NB4 (cell line): ENCODE measurements at regions not wholly inside any gene's neighbourhood (a gene's known extent, or its start where the extent isn't known, plus 50 kb on each side); places are given as distances from the start of the nearest gene placed in this dataset.

Experiments
- DNase-seq: peaks from one replicate; pipeline ENCODE4 v3.0.0; 2010; ENCODE audit warnings: low read depth
- H3K4me3 ChIP-seq: one replicate; pipeline ENCODE4 v1.5.1; 2011; ENCODE audit warnings: mild to moderate bottlenecking, low read depth, low read length, moderate library complexity
- CTCF ChIP-seq: IDR thresholded peaks from one replicate; pipeline ENCODE4 v1.5.1; 2012; ENCODE audit warnings: low read depth, low read length
- MAX ChIP-seq: IDR thresholded peaks from 2 replicates; pipeline ENCODE4 v1.6.1; 2011; ENCODE audit warnings: low read depth, low read length
- MYC ChIP-seq: IDR thresholded peaks from 2 replicates; pipeline ENCODE4 v1.6.1; 2011; ENCODE audit warnings: low read depth, low read length
- POLR2A ChIP-seq: IDR thresholded peaks from 2 replicates; pipeline ENCODE4 v1.6.1; 2011; ENCODE audit warnings: mild to moderate bottlenecking; ENCODE audit not compliant: insufficient read length; ENCODE audit errors: extremely low read depth

- H3K4me3 ChIP-seq: no peak overlapping the region
- TF ChIP-seq MAX: no peak
- no peak for TF ChIP-seq MYC
- TF ChIP-seq POLR2A: no peak
- no peak for TF ChIP-seq CTCF
- DNase-seq: no peak
These were observed 105.8 kb upstream of the GSE1 start for GRCh38 chr16:85507342-85507741.

- no peak for TF ChIP-seq POLR2A
- TF ChIP-seq MAX: no peak
- TF ChIP-seq CTCF: no peak
- no peak for TF ChIP-seq MYC
- no peak overlapping the region for H3K4me3 ChIP-seq
- no peak for DNase-seq
These were observed 104.7 kb upstream of the GSE1 start for GRCh38 chr16:85508388-85508787.

- H3K4me3 ChIP-seq: no peak overlapping the region
- TF ChIP-seq CTCF (no peak), MAX (no peak), MYC (no peak), POLR2A (no peak)
- no peak for DNase-seq
These were observed 104.1 kb upstream of the GSE1 start for GRCh38 chr16:85508993-85509392.

- TF ChIP-seq MAX: no peak
- TF ChIP-seq POLR2A: no peak
- no peak for TF ChIP-seq MYC
- TF ChIP-seq CTCF: no peak
- DNase-seq: no peak
- no peak overlapping the region for H3K4me3 ChIP-seq
These were observed 103.0 kb upstream of the GSE1 start for GRCh38 chr16:85510041-85510659.

GRCh38 chr16:85511938-85512807 is 100.9 kb upstream of the GSE1 start:
- no peak for DNase-seq
- H3K4me3 ChIP-seq: no peak overlapping the region
- no peak for TF ChIP-seq POLR2A
- TF ChIP-seq CTCF: no peak
- TF ChIP-seq MYC: no peak
- TF ChIP-seq MAX: no peak

GRCh38 chr16:85512808-85513115 is 100.4 kb upstream of the GSE1 start:
- H3K4me3 ChIP-seq: no peak overlapping the region
- DNase-seq: no peak
- no peak for TF ChIP-seq POLR2A
- no peak for TF ChIP-seq MYC
- TF ChIP-seq MAX: no peak
- TF ChIP-seq CTCF: no peak
